H1 (cell line): ENCODE measurements at regions not wholly inside any gene's neighbourhood (a gene's known extent, or its start where the extent isn't known, plus 50 kb on each side); places are given as distances from the start of the nearest gene placed in this dataset.

Experiments
- GTF2F1 ChIP-seq: IDR thresholded peaks from 2 replicates; pipeline ENCODE4 v1.6.1; 2012; ENCODE audit warnings: low read depth, low read length, improper control_type of control experiment, borderline replicate concordance
- MAFK ChIP-seq: IDR thresholded peaks from 2 replicates; pipeline ENCODE4 v1.6.1; 2012; ENCODE audit warnings: low read depth, mild to moderate bottlenecking, improper control_type of control experiment, low read length
- RFX5 ChIP-seq: IDR thresholded peaks from 2 replicates; pipeline ENCODE4 v1.6.1; 2011; ENCODE audit warnings: low read depth, low read length, improper control_type of control experiment, borderline replicate concordance
- TF ChIP-seq, protein P1 (sequence below): fragments of 300-600 bp; sonication (generic); IDR thresholded peaks from 2 replicates; pipeline ENCODE4 v1.7.1; 2012; ENCODE audit warnings: low read length, moderate library complexity, mild to moderate bottlenecking, inconsistent platforms; ENCODE audit not compliant: insufficient replicate concordance

DNA sequence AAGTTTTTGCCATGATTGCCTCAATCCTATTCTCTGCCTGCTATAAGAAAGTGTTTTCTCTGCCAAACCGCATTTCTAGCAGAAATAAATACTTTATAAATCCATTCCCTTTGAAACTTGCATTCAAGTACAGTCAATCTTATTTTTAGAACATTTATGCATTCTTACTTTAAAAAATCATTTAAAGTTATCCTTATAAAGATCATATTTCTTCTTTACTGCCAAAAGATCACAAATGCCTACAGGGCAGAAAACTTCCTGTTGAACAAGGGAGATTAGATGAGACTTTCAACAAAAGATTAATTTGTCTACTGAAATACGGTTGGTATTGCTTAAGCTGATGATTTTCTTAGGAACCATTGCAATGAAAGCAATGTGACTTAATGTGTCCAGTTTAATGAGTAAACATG is 207.2 kb upstream of the SLIT2 start (continued):
- TF ChIP-seq, protein P1, sequence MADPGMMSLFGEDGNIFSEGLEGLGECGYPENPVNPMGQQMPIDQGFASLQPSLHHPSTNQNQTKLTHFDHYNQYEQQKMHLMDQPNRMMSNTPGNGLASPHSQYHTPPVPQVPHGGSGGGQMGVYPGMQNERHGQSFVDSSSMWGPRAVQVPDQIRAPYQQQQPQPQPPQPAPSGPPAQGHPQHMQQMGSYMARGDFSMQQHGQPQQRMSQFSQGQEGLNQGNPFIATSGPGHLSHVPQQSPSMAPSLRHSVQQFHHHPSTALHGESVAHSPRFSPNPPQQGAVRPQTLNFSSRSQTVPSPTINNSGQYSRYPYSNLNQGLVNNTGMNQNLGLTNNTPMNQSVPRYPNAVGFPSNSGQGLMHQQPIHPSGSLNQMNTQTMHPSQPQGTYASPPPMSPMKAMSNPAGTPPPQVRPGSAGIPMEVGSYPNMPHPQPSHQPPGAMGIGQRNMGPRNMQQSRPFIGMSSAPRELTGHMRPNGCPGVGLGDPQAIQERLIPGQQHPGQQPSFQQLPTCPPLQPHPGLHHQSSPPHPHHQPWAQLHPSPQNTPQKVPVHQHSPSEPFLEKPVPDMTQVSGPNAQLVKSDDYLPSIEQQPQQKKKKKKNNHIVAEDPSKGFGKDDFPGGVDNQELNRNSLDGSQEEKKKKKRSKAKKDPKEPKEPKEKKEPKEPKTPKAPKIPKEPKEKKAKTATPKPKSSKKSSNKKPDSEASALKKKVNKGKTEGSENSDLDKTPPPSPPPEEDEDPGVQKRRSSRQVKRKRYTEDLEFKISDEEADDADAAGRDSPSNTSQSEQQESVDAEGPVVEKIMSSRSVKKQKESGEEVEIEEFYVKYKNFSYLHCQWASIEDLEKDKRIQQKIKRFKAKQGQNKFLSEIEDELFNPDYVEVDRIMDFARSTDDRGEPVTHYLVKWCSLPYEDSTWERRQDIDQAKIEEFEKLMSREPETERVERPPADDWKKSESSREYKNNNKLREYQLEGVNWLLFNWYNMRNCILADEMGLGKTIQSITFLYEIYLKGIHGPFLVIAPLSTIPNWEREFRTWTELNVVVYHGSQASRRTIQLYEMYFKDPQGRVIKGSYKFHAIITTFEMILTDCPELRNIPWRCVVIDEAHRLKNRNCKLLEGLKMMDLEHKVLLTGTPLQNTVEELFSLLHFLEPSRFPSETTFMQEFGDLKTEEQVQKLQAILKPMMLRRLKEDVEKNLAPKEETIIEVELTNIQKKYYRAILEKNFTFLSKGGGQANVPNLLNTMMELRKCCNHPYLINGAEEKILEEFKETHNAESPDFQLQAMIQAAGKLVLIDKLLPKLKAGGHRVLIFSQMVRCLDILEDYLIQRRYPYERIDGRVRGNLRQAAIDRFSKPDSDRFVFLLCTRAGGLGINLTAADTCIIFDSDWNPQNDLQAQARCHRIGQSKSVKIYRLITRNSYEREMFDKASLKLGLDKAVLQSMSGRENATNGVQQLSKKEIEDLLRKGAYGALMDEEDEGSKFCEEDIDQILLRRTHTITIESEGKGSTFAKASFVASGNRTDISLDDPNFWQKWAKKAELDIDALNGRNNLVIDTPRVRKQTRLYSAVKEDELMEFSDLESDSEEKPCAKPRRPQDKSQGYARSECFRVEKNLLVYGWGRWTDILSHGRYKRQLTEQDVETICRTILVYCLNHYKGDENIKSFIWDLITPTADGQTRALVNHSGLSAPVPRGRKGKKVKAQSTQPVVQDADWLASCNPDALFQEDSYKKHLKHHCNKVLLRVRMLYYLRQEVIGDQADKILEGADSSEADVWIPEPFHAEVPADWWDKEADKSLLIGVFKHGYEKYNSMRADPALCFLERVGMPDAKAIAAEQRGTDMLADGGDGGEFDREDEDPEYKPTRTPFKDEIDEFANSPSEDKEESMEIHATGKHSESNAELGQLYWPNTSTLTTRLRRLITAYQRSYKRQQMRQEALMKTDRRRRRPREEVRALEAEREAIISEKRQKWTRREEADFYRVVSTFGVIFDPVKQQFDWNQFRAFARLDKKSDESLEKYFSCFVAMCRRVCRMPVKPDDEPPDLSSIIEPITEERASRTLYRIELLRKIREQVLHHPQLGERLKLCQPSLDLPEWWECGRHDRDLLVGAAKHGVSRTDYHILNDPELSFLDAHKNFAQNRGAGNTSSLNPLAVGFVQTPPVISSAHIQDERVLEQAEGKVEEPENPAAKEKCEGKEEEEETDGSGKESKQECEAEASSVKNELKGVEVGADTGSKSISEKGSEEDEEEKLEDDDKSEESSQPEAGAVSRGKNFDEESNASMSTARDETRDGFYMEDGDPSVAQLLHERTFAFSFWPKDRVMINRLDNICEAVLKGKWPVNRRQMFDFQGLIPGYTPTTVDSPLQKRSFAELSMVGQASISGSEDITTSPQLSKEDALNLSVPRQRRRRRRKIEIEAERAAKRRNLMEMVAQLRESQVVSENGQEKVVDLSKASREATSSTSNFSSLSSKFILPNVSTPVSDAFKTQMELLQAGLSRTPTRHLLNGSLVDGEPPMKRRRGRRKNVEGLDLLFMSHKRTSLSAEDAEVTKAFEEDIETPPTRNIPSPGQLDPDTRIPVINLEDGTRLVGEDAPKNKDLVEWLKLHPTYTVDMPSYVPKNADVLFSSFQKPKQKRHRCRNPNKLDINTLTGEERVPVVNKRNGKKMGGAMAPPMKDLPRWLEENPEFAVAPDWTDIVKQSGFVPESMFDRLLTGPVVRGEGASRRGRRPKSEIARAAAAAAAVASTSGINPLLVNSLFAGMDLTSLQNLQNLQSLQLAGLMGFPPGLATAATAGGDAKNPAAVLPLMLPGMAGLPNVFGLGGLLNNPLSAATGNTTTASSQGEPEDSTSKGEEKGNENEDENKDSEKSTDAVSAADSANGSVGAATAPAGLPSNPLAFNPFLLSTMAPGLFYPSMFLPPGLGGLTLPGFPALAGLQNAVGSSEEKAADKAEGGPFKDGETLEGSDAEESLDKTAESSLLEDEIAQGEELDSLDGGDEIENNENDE, result no peak
- TF ChIP-seq GTF2F1 (no peak), MAFK (no peak), RFX5 (no peak)
